K562 (cell line): ENCODE measurements at regions not wholly inside any gene's neighbourhood (a gene's known extent, or its start where the extent isn't known, plus 50 kb on each side); places are given as distances from the start of the nearest gene placed in this dataset.

Experiments used
- CBFA2T3 ChIP-seq: fragments of 450-650 bp; IDR thresholded peaks from 2 replicates; pipeline ENCODE4 v1.6.1; 2017
- CHD2 ChIP-seq: IDR thresholded peaks from 2 replicates; pipeline ENCODE4 v1.6.1; 2011; ENCODE audit warnings: low read depth, low read length
- MEIS2 ChIP-seq: fragments of 450-650 bp; IDR thresholded peaks from 2 replicates; pipeline ENCODE4 v1.6.1; 2014; ENCODE audit warnings: mild to moderate bottlenecking; ENCODE audit not compliant: partially characterized antibody
- NCOR1 ChIP-seq: fragments of 450-650 bp; IDR thresholded peaks from 2 replicates; pipeline ENCODE4 v1.6.1; 2016; ENCODE audit warnings: mild to moderate bottlenecking, moderate library complexity
- NELFE ChIP-seq: IDR thresholded peaks from 2 replicates; pipeline ENCODE4 v1.6.1; 2011; ENCODE audit warnings: mild to moderate bottlenecking; ENCODE audit not compliant: insufficient read depth, insufficient read length
- TCF3 ChIP-seq: sonication (generic); formaldehyde crosslinking; IDR thresholded peaks from 2 replicates; pipeline ENCODE4 v1.4.0; 2020; ENCODE audit warnings: mild to moderate bottlenecking, missing genetic modification reagents
- TEAD4 ChIP-seq, 2 experiments: sonication (generic) in 1 of 2; formaldehyde crosslinking in 1 of 2; IDR thresholded peaks; 2 replicates each; pipeline versions ENCODE4 v1.6.1 to v1.8.0; 2012 to 2022; ENCODE audit warnings: borderline replicate concordance in 1 of 2, inconsistent platforms in 1 of 2, low read length in 1 of 2, mild to moderate bottlenecking in 1 of 2, missing genetic modification reagents in 1 of 2
- ZFX ChIP-seq: sonication (generic); formaldehyde crosslinking; IDR thresholded peaks from 2 replicates; pipeline ENCODE4 v1.8.0; 2022; ENCODE audit warnings: mild to moderate bottlenecking, missing genetic modification reagents, moderate library complexity
- ZNF184 ChIP-seq: sonication (generic); formaldehyde crosslinking; IDR thresholded peaks from 2 replicates; pipeline ENCODE4 v1.5.0; 2020; ENCODE audit warnings: missing genetic modification reagents
- TF ChIP-seq, protein P1 (sequence below): fragments of 450-650 bp; IDR thresholded peaks from 2 replicates; pipeline ENCODE4 v1.6.1; 2017; ENCODE audit warnings: antibody characterized with exemption, mild to moderate bottlenecking
- TF ChIP-seq, protein P2 (sequence below): fragments of 450-650 bp; formaldehyde crosslinking; conservative IDR thresholded peaks from 2 replicates; pipeline ENCODE4 v1.4.0; 2022; ENCODE audit warnings: mild to moderate bottlenecking, missing genetic modification characterization

DNA sequence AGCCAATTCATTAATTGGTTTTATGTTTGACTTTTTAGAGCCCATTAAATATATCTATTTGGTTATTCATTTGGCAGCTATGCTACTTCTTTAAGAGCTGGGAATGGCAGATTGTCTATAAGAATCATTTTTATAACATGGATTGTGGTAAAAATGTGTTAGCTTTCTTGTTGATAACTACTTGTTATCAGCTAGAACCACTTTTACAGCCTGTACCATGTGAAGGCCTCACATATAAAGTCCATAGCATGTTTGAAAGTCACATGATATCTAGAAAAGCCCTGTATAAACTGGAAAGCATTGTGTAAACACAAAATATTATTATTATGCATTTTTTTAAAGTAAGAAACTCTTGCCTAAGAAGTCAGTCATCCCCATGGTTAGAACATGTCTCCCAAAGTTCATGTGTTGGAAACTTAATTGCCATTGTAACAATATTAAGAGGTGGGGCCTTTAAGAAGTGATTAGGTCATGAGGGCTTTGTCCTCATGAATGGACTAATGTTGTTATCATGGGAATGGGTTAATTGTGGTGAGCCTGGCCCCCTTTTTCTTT lies 110.9 kb upstream of the BMP2K start (continued):
- no peak for TF ChIP-seq ZNF184 (CRISPR knock-in tag)
- peak; percentile 71 for TF ChIP-seq TEAD4 (IDR thresholded peaks at IDR 0.05; ENCODE audit: low read length)
- TF ChIP-seq TEAD4 (CRISPR knock-in tag; IDR thresholded peaks at IDR 0.05; ENCODE audit: borderline replicate concordance), result no peak
- no peak for TF ChIP-seq CHD2
- TF ChIP-seq, protein P1, sequence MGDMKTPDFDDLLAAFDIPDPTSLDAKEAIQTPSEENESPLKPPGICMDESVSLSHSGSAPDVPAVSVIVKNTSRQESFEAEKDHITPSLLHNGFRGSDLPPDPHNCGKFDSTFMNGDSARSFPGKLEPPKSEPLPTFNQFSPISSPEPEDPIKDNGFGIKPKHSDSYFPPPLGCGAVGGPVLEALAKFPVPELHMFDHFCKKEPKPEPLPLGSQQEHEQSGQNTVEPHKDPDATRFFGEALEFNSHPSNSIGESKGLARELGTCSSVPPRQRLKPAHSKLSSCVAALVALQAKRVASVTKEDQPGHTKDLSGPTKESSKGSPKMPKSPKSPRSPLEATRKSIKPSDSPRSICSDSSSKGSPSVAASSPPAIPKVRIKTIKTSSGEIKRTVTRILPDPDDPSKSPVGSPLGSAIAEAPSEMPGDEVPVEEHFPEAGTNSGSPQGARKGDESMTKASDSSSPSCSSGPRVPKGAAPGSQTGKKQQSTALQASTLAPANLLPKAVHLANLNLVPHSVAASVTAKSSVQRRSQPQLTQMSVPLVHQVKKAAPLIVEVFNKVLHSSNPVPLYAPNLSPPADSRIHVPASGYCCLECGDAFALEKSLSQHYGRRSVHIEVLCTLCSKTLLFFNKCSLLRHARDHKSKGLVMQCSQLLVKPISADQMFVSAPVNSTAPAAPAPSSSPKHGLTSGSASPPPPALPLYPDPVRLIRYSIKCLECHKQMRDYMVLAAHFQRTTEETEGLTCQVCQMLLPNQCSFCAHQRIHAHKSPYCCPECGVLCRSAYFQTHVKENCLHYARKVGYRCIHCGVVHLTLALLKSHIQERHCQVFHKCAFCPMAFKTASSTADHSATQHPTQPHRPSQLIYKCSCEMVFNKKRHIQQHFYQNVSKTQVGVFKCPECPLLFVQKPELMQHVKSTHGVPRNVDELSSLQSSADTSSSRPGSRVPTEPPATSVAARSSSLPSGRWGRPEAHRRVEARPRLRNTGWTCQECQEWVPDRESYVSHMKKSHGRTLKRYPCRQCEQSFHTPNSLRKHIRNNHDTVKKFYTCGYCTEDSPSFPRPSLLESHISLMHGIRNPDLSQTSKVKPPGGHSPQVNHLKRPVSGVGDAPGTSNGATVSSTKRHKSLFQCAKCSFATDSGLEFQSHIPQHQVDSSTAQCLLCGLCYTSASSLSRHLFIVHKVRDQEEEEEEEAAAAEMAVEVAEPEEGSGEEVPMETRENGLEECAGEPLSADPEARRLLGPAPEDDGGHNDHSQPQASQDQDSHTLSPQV, result peak; percentile 62
- TF ChIP-seq ZFX (CRISPR knock-in tag), result peak; percentile 27; the same call in 1 of the 2 replicates
- peak; percentile 64 for TF ChIP-seq CBFA2T3
- TF ChIP-seq MEIS2, result no peak
- no peak for TF ChIP-seq NELFE
- peak; percentile 72 for TF ChIP-seq TCF3 (CRISPR knock-in tag)
- TF ChIP-seq, protein P2, sequence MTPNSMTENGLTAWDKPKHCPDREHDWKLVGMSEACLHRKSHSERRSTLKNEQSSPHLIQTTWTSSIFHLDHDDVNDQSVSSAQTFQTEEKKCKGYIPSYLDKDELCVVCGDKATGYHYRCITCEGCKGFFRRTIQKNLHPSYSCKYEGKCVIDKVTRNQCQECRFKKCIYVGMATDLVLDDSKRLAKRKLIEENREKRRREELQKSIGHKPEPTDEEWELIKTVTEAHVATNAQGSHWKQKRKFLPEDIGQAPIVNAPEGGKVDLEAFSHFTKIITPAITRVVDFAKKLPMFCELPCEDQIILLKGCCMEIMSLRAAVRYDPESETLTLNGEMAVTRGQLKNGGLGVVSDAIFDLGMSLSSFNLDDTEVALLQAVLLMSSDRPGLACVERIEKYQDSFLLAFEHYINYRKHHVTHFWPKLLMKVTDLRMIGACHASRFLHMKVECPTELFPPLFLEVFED (CRISPR knock-in tag), result no peak
- TF ChIP-seq NCOR1, result peak; percentile 37; the same call in 1 of the 2 replicates
- TF ChIP-seq, all 486 proteins: peak for 14
